HFFc6 (cell line): ENCODE measurements at regions not wholly inside any gene's neighbourhood (a gene's known extent, or its start where the extent isn't known, plus 50 kb on each side); places are given as distances from the start of the nearest gene placed in this dataset.
"Not testable (repeated sequence)": the region's sequence is repeated elsewhere in the genome, so short reads cannot be mapped to it uniquely, and the experiment has no call there.

Experiments used
- DNase-seq: peaks from one replicate; pipeline ENCODE4 v3.0.0-alpha.2; 2018
- H3K27ac Mint-ChIP-seq: 2 replicates; pipeline ENCODE4 v1.8.0; 2020; ENCODE audit warnings: mild to moderate bottlenecking, mixed read lengths
- H3K27me3 Mint-ChIP-seq: 2 replicates; pipeline ENCODE4 v1.8.0; 2021; ENCODE audit warnings: mild to moderate bottlenecking, moderate library complexity, mixed read lengths; ENCODE audit not compliant: insufficient read depth
- H3K36me3 Mint-ChIP-seq: 2 replicates; pipeline ENCODE4 v1.8.0; 2021; ENCODE audit warnings: low read depth, mixed read lengths
- H3K4me1 Mint-ChIP-seq: 2 replicates; pipeline ENCODE4 v1.8.0; 2020; ENCODE audit warnings: low read depth, mixed read lengths
- H3K4me3 Mint-ChIP-seq: 2 replicates; pipeline ENCODE4 v1.8.0; 2020; ENCODE audit warnings: mild to moderate bottlenecking, moderate library complexity, mixed read lengths
- H3K9me3 Mint-ChIP-seq: 2 replicates; pipeline ENCODE4 v1.8.0; 2020; ENCODE audit warnings: mild to moderate bottlenecking, mixed read lengths
- CTCF ChIP-seq: fragments of 200-600 bp; sonication (generic); IDR thresholded peaks from 2 replicates; pipeline ENCODE4 v1.5.0; 2021; ENCODE audit warnings: antibody characterized with exemption, mild to moderate bottlenecking

- no peak for DNase-seq
- H3K4me3 Mint-ChIP-seq, result no peak overlapping the region
- TF ChIP-seq CTCF, result peak; percentile 57
- H3K9me3 Mint-ChIP-seq, result no peaks in the 10 kb centered on the region
- H3K4me1 Mint-ChIP-seq, result peaks cover 50% of the 10 kb centered on the region
- H3K36me3 Mint-ChIP-seq, result peaks cover 27% of the 10 kb centered on the region
- no peak overlapping the region for H3K27ac Mint-ChIP-seq
- H3K27me3 Mint-ChIP-seq, result no peaks in the 10 kb centered on the region
These were observed 60.9 kb upstream of the KCNQ5 start for GRCh38 chr6:72560721-72561593.

- no peak for DNase-seq
- H3K27ac Mint-ChIP-seq, result no peak overlapping the region
- H3K9me3 Mint-ChIP-seq, result no peaks in the 10 kb centered on the region
- peaks cover 27% of the 10 kb centered on the region for H3K36me3 Mint-ChIP-seq
- H3K4me1 Mint-ChIP-seq, result peaks cover 44% of the 10 kb centered on the region
- no peaks in the 10 kb centered on the region for H3K27me3 Mint-ChIP-seq
- TF ChIP-seq CTCF, result no peak
- H3K4me3 Mint-ChIP-seq, result no peak overlapping the region
These were observed 60.2 kb upstream of the KCNQ5 start for GRCh38 chr6:72561629-72562028.

GRCh38 chr6:72564231-72564630 lies 57.6 kb upstream of the KCNQ5 start:
- Mint-ChIP-seq H3K4me3 (no peak overlapping the region), H3K27me3 (no peaks in the 10 kb centered on the region), H3K4me1 (peaks cover 33% of the 10 kb centered on the region), H3K27ac (no peak overlapping the region), H3K36me3 (peaks cover 24% of the 10 kb centered on the region), H3K9me3 (peaks cover under 1% of the 10 kb centered on the region; the same call in 1 of the 2 replicates)
- no peak for TF ChIP-seq CTCF
- no peak for DNase-seq

GRCh38 chr6:72571993-72572392 lies 49.9 kb upstream of the KCNQ5 start:
- H3K9me3 Mint-ChIP-seq, H3K27me3 Mint-ChIP-seq, H3K27ac Mint-ChIP-seq, DNase-seq, H3K4me3 Mint-ChIP-seq: not testable (repeated sequence)
- Mint-ChIP-seq H3K4me1 (peaks cover 11% of the 10 kb centered on the region), H3K36me3 (peaks cover 15% of the 10 kb centered on the region)
